ENCODE measurements at regions not wholly inside any gene's neighbourhood (a gene's known extent, or its start where the extent isn't known, plus 50 kb on each side); places are given as distances from the start of the nearest gene placed in this dataset.

DNA sequence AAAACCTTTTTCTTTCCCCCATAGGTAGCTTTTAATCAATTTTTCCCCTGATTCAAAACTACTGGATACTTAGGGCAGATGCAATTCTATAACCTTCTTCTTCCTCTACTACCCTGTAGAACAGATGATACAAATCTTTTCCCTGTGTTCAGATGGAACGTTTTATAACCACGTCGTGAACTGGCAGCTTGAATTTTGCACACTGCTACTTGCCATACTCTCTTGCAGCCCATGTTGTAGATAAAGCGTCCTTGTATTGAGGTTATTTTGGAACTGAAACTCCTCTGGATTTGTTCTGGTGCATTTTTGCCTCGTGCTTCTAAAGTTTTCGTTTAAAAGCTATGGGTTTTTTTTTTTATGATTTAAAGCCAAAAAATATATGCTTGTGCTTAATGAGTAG, 440.2 kb downstream of the RFPL4B start:
- FAIRE-seq: no peak
- no TSS peak for BruUV-seq (replicated peaks)
- Histone ChIP-seq H3K27ac (ENCODE audit: insufficient read depth, low read depth, low read length) (no peak overlapping the region), H3K4me2 (ENCODE audit: insufficient read depth, low read length) (no peak overlapping the region), H3K4me1 (ENCODE audit: control insufficient read depth, extremely low read depth, insufficient read depth, low read length) (no peaks in the 10 kb centered on the region), H3K9ac (replicated peaks; ENCODE audit: extremely low read depth, insufficient read depth, low read length) (no peak overlapping the region), H3K9me1 (replicated peaks; ENCODE audit: control insufficient read depth, extremely low read depth, insufficient read depth, low read length) (no peaks in the 10 kb centered on the region), H3K36me3 (ENCODE audit: control insufficient read depth in 2 of 2, extremely low read depth in 1 of 2, insufficient read depth in 2 of 2, low read length in 2 of 2) (no peaks in the 10 kb centered on the region), H2AFZ (ENCODE audit: low read depth, low read length) (no peak overlapping the region), H3K79me2 (ENCODE audit: control insufficient read depth, insufficient read depth, low read length) (no peaks in the 10 kb centered on the region), H3K4me3 (replicated peaks in 1 of 3; ENCODE audit: insufficient read depth in 1 of 3, low read depth in 1 of 3, low read length in 3 of 3) (no peak overlapping the region), H4K20me1 (replicated peaks; ENCODE audit: control insufficient read depth, extremely low read depth, insufficient read depth, low read length) (no peaks in the 10 kb centered on the region), H3K9me3 (replicated peaks; ENCODE audit: control insufficient read depth, insufficient read depth, low read length) (no peaks in the 10 kb centered on the region), H3K27me3 (ENCODE audit: control insufficient read depth in 2 of 2, insufficient read depth in 2 of 2, low read length in 2 of 2) (no peaks in the 10 kb centered on the region)
- dilution Hi-C loops (cut with MboI; ENCODE audit: extremely low pct_ligation_motif_present, low sequenced_read_pairs) (no loop called here), intact Hi-C loops (cut with micrococcal nuclease) (no loop called here)
- ChIA-PET POLR2A (no interaction called here), CTCF (interaction anchor here (1.3 to 1.5 kb wide), 2 partner anchors 15 to 1071 kb away, joined by 5 read pairs; no protein-coding TSS in a partner anchor)
- no peak for DNase-seq (ENCODE audit: low read depth, low spot score)
- TF ChIP-seq POLR2A (IDR thresholded peaks at IDR 0.05; ENCODE audit: low read depth, low read length) (no peak), POLR2AphosphoS5 (IDR thresholded peaks at IDR 0.05; ENCODE audit: insufficient read depth, low read depth, low read length) (no peak), MYC (IDR thresholded peaks at IDR 0.05; ENCODE audit: low read depth, low read length) (no peak), CTCF (IDR thresholded peaks at IDR 0.05; ENCODE audit: extremely low read depth in 1 of 2, insufficient read depth in 1 of 2, low read depth in 1 of 2, low read length in 2 of 2) (no peak)
- TF ChIP-seq, protein P1, sequence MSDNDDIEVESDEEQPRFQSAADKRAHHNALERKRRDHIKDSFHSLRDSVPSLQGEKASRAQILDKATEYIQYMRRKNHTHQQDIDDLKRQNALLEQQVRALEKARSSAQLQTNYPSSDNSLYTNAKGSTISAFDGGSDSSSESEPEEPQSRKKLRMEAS (IDR thresholded peaks at IDR 0.05; ENCODE audit: insufficient read depth, insufficient read length): no peak

GRCh38 chr6:112795316-112795715, 448.2 kb downstream of the RFPL4B start:
- H3K27ac ChIP-seq (ENCODE audit: insufficient read depth, low read depth, low read length): no peak overlapping the region
- H4K20me1 ChIP-seq (replicated peaks; ENCODE audit: control insufficient read depth, extremely low read depth, insufficient read depth, low read length): no peaks in the 10 kb centered on the region
- dilution Hi-C loops (cut with MboI; ENCODE audit: extremely low pct_ligation_motif_present, low sequenced_read_pairs) (no loop called here), intact Hi-C loops (cut with micrococcal nuclease) (no loop called here)
- no peak overlapping the region for H3K4me3 ChIP-seq (replicated peaks in 1 of 3; ENCODE audit: insufficient read depth in 1 of 3, low read depth in 1 of 3, low read length in 3 of 3)
- no peaks in the 10 kb centered on the region for H3K79me2 ChIP-seq (ENCODE audit: control insufficient read depth, insufficient read depth, low read length)
- no peaks in the 10 kb centered on the region for H3K9me1 ChIP-seq (replicated peaks; ENCODE audit: control insufficient read depth, extremely low read depth, insufficient read depth, low read length)
- FAIRE-seq: no peak
- no peak overlapping the region for H3K9ac ChIP-seq (replicated peaks; ENCODE audit: extremely low read depth, insufficient read depth, low read length)
- H3K36me3 ChIP-seq (ENCODE audit: control insufficient read depth in 2 of 2, extremely low read depth in 1 of 2, insufficient read depth in 2 of 2, low read length in 2 of 2): no peaks in the 10 kb centered on the region
- no peak overlapping the region for H3K4me2 ChIP-seq (ENCODE audit: insufficient read depth, low read length)
- no peaks in the 10 kb centered on the region for H3K4me1 ChIP-seq (ENCODE audit: control insufficient read depth, extremely low read depth, insufficient read depth, low read length)
- DNase-seq (ENCODE audit: low read depth, low spot score): no peak
- no peak for TF ChIP-seq MYC (IDR thresholded peaks at IDR 0.05; ENCODE audit: low read depth, low read length)
- no peak for TF ChIP-seq POLR2A (IDR thresholded peaks at IDR 0.05; ENCODE audit: low read depth, low read length)
- BruUV-seq (replicated peaks): no TSS peak
- POLR2A ChIA-PET: no interaction called here
- no peaks in the 10 kb centered on the region for H3K9me3 ChIP-seq (replicated peaks; ENCODE audit: control insufficient read depth, insufficient read depth, low read length)
- H3K27me3 ChIP-seq (ENCODE audit: control insufficient read depth in 2 of 2, insufficient read depth in 2 of 2, low read length in 2 of 2): no peaks in the 10 kb centered on the region
- CTCF ChIA-PET: no interaction called here
- no peak overlapping the region for H2AFZ ChIP-seq (ENCODE audit: low read depth, low read length)

Data from endothelial cell of umbilical vein (primary cell).